HCT116 (cell line): ENCODE measurements at regions not wholly inside any gene's neighbourhood (a gene's known extent, or its start where the extent isn't known, plus 50 kb on each side); places are given as distances from the start of the nearest gene placed in this dataset.

Experiments
- ATAC-seq: fragments of 200-7000 bp; cut with Tn5 transposase; 2 replicates; pipeline ENCODE4 v1.9.1; 2020; ENCODE audit warnings: mild to moderate bottlenecking, moderate library complexity
- BruUV-seq: library from RNA; stranded (reverse); fragments of 400-500 nt; replicated peaks from 2 replicates; lab custom pipeline; 2021; lab: Mats Ljungman, UMichigan
- CTCF ChIA-PET: fragments of 300-600 bp; sonication (Branson Sonifier 250); formaldehyde crosslinking; loops from one replicate; lab custom pipeline; 2021; ENCODE audit warnings: antibody characterized with exemption; lab: Charles Lee
- POLR2A ChIA-PET: fragments of 300-600, 350-600 bp; sonication (Branson Sonifier 250); formaldehyde crosslinking; loops from one replicate; lab custom pipeline; 2021; ENCODE audit warnings: antibody characterized with exemption; lab: Charles Lee
- RAD21 ChIA-PET, 2 experiments: fragments of 300-600 bp; sonication (Branson Sonifier 250); formaldehyde crosslinking; loops; one replicate each; lab custom pipeline; 2023; ENCODE audit warnings: low total read pairs in 2 of 2; ENCODE audit not compliant: uncharacterized antibody in 2 of 2, unreplicated experiment in 2 of 2, low non-redundant PET in 1 of 2; lab: Charles Lee
- DNase-seq: peaks from one replicate; pipeline ENCODE4 v3.0.0-alpha.2; 2010; ENCODE audit warnings: low read depth, low spot score
- H2AFZ ChIP-seq: fragments of 200-600 bp; shearing (Covaris generic), sonication (generic); 2 replicates; pipeline ENCODE4 v1.6.1; 2017; ENCODE audit warnings: low read depth, mixed run types, mixed read lengths, antibody characterized with exemption, low read length; ENCODE audit not compliant: poor library complexity, severe bottlenecking
- H3K27ac ChIP-seq: 2 replicates; pipeline ENCODE4 v1.5.1; 2012; ENCODE audit warnings: low read depth, low read length
- H3K27me3 ChIP-seq: fragments of 200-600 bp; sonication (generic); 2 replicates; pipeline ENCODE4 v1.6.1; 2016; ENCODE audit warnings: mixed run types, low read length, mixed read lengths; ENCODE audit not compliant: insufficient read depth
- H3K36me3 ChIP-seq, 2 experiments: fragments of 200-500 bp in 1 of 2; fragments of 200-600 bp in 1 of 2; sonication (Bioruptor generic) in 1 of 2; sonication (generic) in 1 of 2; 2 replicates each; pipeline versions ENCODE4 v1.5.1 to v1.6.1; 2014 to 2016; ENCODE audit warnings: low read length in 2 of 2, inconsistent platforms in 1 of 2, mixed read lengths in 1 of 2, mixed run types in 1 of 2; ENCODE audit not compliant: insufficient read depth in 2 of 2, control insufficient read depth in 1 of 2
- H3K4me1 ChIP-seq, 2 experiments: fragments of 200-600 bp in 1 of 2; sonication (generic) in 1 of 2; 2 replicates each; pipeline versions ENCODE4 v1.5.1 to v1.6.1; 2012 to 2017; ENCODE audit warnings: low read length in 2 of 2, inconsistent platforms in 1 of 2, mild to moderate bottlenecking in 1 of 2, mixed read lengths in 1 of 2, mixed run types in 1 of 2, moderate library complexity in 1 of 2; ENCODE audit not compliant: insufficient read depth in 2 of 2, control insufficient read depth in 1 of 2
- H3K4me2 ChIP-seq: fragments of 200-600 bp; sonication (generic); 2 replicates; pipeline ENCODE4 v1.6.1; 2017; ENCODE audit warnings: mixed run types, low read length, mixed read lengths
- H3K4me3 ChIP-seq, 2 experiments: fragments of 200-600 bp in 1 of 2; sonication (generic) in 1 of 2; replicated peaks in 1 of 2; 2 replicates each; pipeline ENCODE4 v1.5.1; 2011 to 2016; ENCODE audit warnings: low read length in 2 of 2, control low read depth in 1 of 2, low read depth in 1 of 2, mild to moderate bottlenecking in 1 of 2, mixed read lengths in 1 of 2, mixed run types in 1 of 2
- H3K79me2 ChIP-seq: fragments of 200-600 bp; sonication (generic); 2 replicates; pipeline ENCODE4 v1.6.1; 2017; ENCODE audit warnings: mild to moderate bottlenecking, mixed run types, low read length, moderate library complexity, mixed read lengths; ENCODE audit not compliant: insufficient read depth
- H3K9ac ChIP-seq: fragments of 200-600 bp; sonication (generic); 2 replicates; pipeline ENCODE4 v1.6.1; 2016; ENCODE audit warnings: low read length, mixed read lengths
- H3K9me2 ChIP-seq: fragments of 200-600 bp; sonication (generic), shearing (Covaris generic); 2 replicates; pipeline ENCODE4 v1.6.1; 2017; ENCODE audit warnings: mixed run types, mild to moderate bottlenecking, moderate library complexity; ENCODE audit not compliant: insufficient read depth
- H3K9me3 ChIP-seq, 2 experiments: fragments of 200-500 bp in 1 of 2; fragments of 200-600 bp in 1 of 2; sonication (Bioruptor generic) in 1 of 2; sonication (generic) in 1 of 2; 2 replicates each; pipeline ENCODE4 v1.6.1; 2014 to 2017; ENCODE audit warnings: low read length in 2 of 2, mixed read lengths in 2 of 2, inconsistent platforms in 1 of 2, low read depth in 1 of 2, mild to moderate bottlenecking in 1 of 2, mixed run types in 1 of 2, moderate library complexity in 1 of 2; ENCODE audit not compliant: control insufficient read depth in 1 of 2, insufficient read depth in 1 of 2
- H4K20me1 ChIP-seq: fragments of 200-600 bp; sonication (generic), shearing (Covaris generic); 2 replicates; pipeline ENCODE4 v1.6.1; 2017; ENCODE audit warnings: mixed run types, mild to moderate bottlenecking, moderate library complexity; ENCODE audit not compliant: insufficient read depth
- ATF3 ChIP-seq: IDR thresholded peaks from 2 replicates; pipeline ENCODE4 v1.6.1; 2012
- CBX3 ChIP-seq: IDR thresholded peaks from 2 replicates; pipeline ENCODE4 v1.6.1; 2012; ENCODE audit warnings: low read depth
- CEBPB ChIP-seq: IDR thresholded peaks from 2 replicates; pipeline ENCODE4 v1.6.1; 2012; ENCODE audit warnings: low read depth
- CTCF ChIP-seq, 3 experiments: fragments of 200-600 bp in 1 of 3; sonication (generic) in 1 of 3; IDR thresholded peaks in 2 of 3; conservative IDR thresholded peaks in 1 of 3; 2 replicates each; pipeline ENCODE4 v1.5.1; 2012 to 2017; ENCODE audit warnings: low read depth in 2 of 3, low read length in 2 of 3, antibody characterized with exemption in 1 of 3, borderline replicate concordance in 1 of 3, control low read depth in 1 of 3, mild to moderate bottlenecking in 1 of 3, mixed read lengths in 1 of 3, mixed run types in 1 of 3, moderate library complexity in 1 of 3; ENCODE audit not compliant: insufficient read depth in 1 of 3
- ELF1 ChIP-seq: IDR thresholded peaks from 2 replicates; pipeline ENCODE4 v1.6.1; 2012; ENCODE audit warnings: low read depth, borderline replicate concordance
- EZH2phosphoT487 ChIP-seq: fragments of 200-600 bp; IDR thresholded peaks from 2 replicates; pipeline ENCODE4 v1.6.1; 2018; ENCODE audit warnings: antibody characterized with exemption, borderline replicate concordance
- MAX ChIP-seq: IDR thresholded peaks from 2 replicates; pipeline ENCODE4 v1.6.1; 2012
- POLR2A ChIP-seq: IDR thresholded peaks from 2 replicates; pipeline ENCODE4 v1.7.0; 2011; ENCODE audit warnings: borderline replicate concordance; ENCODE audit not compliant: insufficient read depth, insufficient read length; ENCODE audit errors: extremely low read depth
- RAD21 ChIP-seq: IDR thresholded peaks from 2 replicates; pipeline ENCODE4 v1.6.1; 2012; ENCODE audit warnings: low read depth, mild to moderate bottlenecking
- REST ChIP-seq: IDR thresholded peaks from 2 replicates; pipeline ENCODE4 v1.6.1; 2012; ENCODE audit warnings: low read depth
- SIN3A ChIP-seq: IDR thresholded peaks from 2 replicates; pipeline ENCODE4 v1.6.1; 2012; ENCODE audit warnings: low read depth
- SP1 ChIP-seq: IDR thresholded peaks from 2 replicates; pipeline ENCODE4 v1.6.1; 2012; ENCODE audit warnings: low read depth
- SRF ChIP-seq: IDR thresholded peaks from 2 replicates; pipeline ENCODE4 v1.6.1; 2012; ENCODE audit warnings: low read depth
- TCF7L2 ChIP-seq: IDR thresholded peaks from 2 replicates; pipeline ENCODE4 v1.7.0; 2011; ENCODE audit warnings: borderline replicate concordance, inconsistent platforms; ENCODE audit not compliant: insufficient read depth, insufficient read length; ENCODE audit errors: extremely low read depth
- ZBTB33 ChIP-seq: IDR thresholded peaks from 2 replicates; pipeline ENCODE4 v1.6.1; 2011; ENCODE audit warnings: mild to moderate bottlenecking, low read length, moderate library complexity; ENCODE audit not compliant: insufficient replicate concordance; ENCODE audit errors: extremely low read depth
- ZFX ChIP-seq: fragments of 450-650 bp; IDR thresholded peaks from 2 replicates; pipeline ENCODE4 v1.6.1; 2017
- ZNF274 ChIP-seq: fragments of 200-500 bp; sonication (Bioruptor generic); IDR thresholded peaks from 2 replicates; pipeline ENCODE4 v1.6.1; 2014; ENCODE audit warnings: mild to moderate bottlenecking, low read depth, low read length, inconsistent platforms
- intact Hi-C: fragments of 100-400 bp; cut with micrococcal nuclease; formaldehyde crosslinking; loops from 2 replicates; pipeline ENCODE4 v1.10.0; 2022

GRCh38 chr11:91790346-91791170 is 434.1 kb upstream of the FAT3 start:
- ChIA-PET POLR2A (no interaction called here), CTCF (no interaction called here), RAD21 (no interaction called here)
- no TSS peak for BruUV-seq
- DNase-seq (no peak), ATAC-seq (no peak)
- Histone ChIP-seq H4K20me1 (no peaks in the 10 kb centered on the region), H2AFZ (no peak overlapping the region), H3K9me2 (no peaks in the 10 kb centered on the region), H3K27me3 (no peaks in the 10 kb centered on the region), H3K9ac (no peak overlapping the region), H3K4me2 (no peak overlapping the region), H3K27ac (no peak overlapping the region), H3K4me1 (no peaks in the 10 kb centered on the region), H3K36me3 (no peaks in the 10 kb centered on the region), H3K79me2 (no peaks in the 10 kb centered on the region), H3K4me3 (no peak overlapping the region), H3K9me3 (peaks cover 15 to 27% of the 10 kb centered on the region in 2 experiments; a peak in 2 of 4 replicates)
- intact Hi-C loops, result no loop called here
- TF ChIP-seq REST, result no peak
- TF ChIP-seq CTCF (IDR thresholded peaks at IDR 0.05 in 2 of 3, conservative IDR thresholded peaks at IDR 0.05 in 1 of 3; ENCODE audit: borderline replicate concordance in 1 of 3, insufficient read depth in 1 of 3, low read depth in 2 of 3, low read length in 2 of 3), result no peak
- no peak for TF ChIP-seq SP1
- no peak for TF ChIP-seq CBX3
- no peak for TF ChIP-seq ZBTB33
- no peak for TF ChIP-seq SRF
- TF ChIP-seq ZFX, result no peak
- TF ChIP-seq MAX, result no peak
- TF ChIP-seq ZNF274, result no peak
- TF ChIP-seq CEBPB, result no peak
- TF ChIP-seq ELF1, result no peak
- TF ChIP-seq SIN3A, result no peak
- no peak for TF ChIP-seq RAD21
- TF ChIP-seq EZH2phosphoT487, result no peak
- TF ChIP-seq ATF3, result no peak
- TF ChIP-seq TCF7L2, result no peak
- no peak for TF ChIP-seq POLR2A
